ELR (cell line): ENCODE measurements at regions not wholly inside any gene's neighbourhood (a gene's known extent, or its start where the extent isn't known, plus 50 kb on each side); places are given as distances from the start of the nearest gene placed in this dataset.

ENCODE experiments used
- DNase-seq: peaks from one replicate; pipeline ENCODE4 v3.0.0-alpha.2; 2015; ENCODE audit warnings: low read depth

DNA sequence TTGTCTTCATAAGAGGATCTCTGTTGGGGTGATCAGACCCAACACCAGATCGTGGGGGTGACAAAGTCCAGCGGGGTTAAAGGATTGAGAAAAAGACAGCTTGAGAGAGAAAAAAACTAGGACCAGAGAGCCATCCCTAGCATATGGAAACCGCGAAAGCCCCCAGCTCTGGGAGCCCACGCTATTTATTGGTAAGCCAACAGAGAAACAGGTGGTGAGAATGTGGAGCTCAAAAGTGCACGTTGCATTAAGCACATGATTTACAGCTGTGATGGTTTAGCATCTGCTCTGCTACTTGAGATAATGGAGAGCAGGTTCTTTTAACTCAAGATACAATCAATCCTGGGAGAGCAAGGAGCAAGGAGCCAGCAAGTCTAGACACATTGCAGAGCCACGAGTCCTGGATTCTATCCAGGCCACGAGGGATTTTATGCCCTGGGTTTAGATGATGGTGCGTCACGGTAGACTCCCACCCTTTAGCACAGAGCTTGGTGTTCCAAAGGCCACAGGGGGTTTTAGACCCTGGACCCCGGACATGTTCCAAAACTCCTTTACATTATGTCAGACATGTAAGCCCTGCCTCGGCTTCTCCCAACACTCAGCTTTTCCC, 755.2 kb upstream of the SORCS1 start:
- DNase-seq, result no peak

DNA sequence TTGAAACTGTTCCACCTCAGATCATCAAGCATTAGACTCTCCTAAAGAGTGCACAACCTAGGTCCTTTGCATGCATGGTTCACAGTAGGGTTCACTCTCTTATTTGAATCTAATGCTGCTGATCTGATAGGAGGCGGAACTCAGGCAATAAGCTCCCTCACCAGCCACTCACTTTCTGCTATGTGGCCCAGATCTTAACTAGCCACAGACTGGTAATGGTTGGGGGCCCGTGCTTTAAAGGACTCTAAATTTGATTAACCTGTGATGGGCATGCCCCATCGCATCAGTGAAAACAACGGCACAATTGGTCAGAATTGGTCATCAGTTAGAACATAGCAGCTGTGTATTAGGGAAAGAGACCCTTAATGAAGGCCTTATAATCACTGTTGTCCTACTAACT, 753.7 kb upstream of the SORCS1 start:
- DNase-seq, result no peak

DNA sequence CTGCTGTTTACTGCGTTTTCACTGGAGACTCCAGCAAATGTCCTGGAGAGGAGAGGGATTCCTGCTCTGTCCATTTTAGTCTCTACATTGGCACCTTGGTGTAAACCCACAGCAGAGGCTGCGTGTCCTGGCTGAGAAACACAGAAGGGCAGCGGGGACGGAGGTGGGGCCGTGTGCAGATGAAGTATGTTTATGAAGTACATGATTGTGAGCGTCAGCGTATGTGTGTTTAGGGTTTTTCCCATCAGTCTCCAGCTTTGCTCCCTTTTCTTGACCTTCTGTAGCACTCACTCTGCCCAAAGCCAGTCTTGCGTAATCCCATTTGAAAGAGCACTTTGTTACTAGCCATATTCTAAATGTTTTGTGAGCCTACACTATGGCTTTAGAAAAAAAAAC, 750.7 kb upstream of the SORCS1 start:
- no peak for DNase-seq

DNA sequence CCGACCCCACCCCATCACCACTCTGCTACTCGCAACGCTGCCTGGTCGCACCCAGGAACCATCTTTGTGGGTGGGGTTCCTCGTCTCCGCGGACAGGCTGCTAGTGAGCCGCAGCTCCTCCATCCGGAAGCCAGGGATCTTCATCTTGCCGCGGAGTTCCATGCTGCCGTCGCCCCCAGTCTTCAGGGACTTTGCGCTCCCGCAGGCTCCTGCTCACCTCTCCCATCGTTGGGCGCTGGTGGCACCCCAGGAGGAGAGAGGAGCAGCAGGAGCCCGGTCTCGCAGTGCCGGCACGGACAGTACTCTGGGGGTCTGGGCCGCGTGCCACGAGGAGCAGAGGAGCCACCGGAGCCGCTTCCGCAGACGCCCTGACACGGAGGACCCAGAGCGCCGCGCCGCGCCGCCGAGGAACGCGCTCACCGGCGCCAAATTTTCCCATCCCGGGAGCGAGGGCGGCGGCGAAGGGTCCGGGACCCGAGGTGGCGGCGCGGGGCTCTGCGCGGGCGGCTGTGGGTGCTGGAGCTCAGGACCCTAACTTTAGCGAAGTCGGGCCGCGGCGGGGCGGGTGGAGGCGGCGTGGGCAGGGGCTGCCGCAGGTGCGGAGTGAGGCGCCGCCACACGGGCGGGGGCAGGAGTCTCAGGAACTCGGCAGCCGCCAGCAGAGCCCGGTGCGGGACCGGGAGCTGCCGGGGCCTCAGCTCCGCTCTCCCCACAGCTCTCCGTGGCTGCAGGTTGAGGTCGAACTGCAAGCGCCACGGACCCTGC, 750.1 kb upstream of the SORCS1 start:
- no peak for DNase-seq

DNA sequence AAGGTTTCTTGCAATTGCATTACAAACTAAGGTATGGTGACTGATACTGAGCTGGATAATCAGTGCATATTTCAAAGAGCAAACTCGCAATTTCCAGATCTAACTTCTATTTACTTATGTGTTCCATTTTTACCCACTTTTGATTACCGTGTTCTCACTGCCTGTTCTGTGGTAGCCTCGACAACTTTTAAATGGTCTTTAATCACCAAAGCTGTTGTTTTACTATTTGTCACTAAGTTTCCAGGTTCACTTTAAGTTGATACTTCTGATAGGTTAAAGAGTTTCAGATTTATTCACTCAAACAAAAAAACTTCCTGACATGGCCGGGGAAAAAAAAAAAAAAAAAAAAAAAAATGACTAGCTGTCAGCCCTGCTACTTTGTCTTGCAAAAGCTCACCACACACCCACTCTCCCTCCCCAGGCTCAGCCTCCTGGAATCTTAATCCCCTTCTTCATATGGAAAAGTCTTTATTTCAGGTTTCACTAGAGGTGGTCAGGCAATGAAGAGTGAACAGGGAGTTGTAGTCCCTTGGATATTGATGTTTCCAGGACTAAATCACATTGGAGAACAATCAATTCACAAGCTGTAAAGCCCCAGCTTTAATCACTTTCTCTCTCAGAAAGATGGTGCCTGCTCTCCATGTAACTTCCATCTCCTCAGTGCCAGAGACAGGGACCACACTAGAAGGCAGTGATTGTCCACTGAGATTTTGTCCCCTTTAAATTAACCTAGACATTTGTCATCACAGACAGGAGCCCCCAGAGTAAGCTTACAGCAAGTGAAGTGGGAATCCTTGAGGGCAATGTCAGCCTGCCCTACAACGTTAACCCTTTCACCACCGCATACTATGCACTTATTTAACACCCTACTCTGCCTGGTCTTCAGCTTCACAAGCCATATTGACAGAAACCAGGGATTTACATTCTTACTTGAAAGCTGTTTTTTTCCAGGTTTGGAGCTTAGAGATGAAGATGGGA, 749.1 kb upstream of the SORCS1 start:
- no peak for DNase-seq

DNA sequence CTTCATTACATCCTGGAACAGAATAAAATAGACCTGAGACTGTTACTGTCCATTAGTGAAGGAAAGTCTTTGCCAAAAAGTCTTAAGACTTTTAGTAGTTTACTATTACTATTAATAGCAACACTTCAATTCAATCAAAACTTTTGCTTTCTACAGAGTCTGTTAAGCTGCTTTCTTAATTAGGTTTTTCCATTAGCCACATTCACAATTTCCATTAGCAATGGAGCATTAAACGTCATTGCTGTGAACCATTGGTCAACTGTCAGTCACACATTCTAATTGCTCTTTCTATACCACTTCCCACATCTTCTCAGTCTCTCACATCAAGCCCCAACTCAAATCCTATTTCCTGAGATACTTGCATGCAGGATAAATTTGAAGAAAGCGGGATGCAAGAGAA, 736.6 kb upstream of the SORCS1 start:
- no peak for DNase-seq

DNA sequence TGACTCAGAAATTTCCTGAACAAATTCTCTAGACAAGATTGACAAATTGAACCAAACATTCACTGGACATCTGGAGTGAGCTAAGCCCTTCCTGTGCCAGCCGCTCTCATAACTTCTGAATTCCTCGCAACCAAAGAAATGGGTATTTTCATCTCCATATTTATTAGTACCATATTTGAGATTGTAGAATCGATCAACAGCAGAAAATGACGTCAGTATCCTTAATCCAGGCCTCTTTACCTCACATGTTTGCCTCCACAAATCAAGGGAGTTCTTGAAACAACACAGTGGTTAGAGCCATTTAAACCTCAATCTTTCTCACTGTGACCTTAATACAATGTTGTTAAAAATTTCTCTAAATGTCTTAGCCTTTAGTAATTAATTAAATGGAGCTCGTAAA, 735.6 kb upstream of the SORCS1 start:
- DNase-seq, result no peak

DNA sequence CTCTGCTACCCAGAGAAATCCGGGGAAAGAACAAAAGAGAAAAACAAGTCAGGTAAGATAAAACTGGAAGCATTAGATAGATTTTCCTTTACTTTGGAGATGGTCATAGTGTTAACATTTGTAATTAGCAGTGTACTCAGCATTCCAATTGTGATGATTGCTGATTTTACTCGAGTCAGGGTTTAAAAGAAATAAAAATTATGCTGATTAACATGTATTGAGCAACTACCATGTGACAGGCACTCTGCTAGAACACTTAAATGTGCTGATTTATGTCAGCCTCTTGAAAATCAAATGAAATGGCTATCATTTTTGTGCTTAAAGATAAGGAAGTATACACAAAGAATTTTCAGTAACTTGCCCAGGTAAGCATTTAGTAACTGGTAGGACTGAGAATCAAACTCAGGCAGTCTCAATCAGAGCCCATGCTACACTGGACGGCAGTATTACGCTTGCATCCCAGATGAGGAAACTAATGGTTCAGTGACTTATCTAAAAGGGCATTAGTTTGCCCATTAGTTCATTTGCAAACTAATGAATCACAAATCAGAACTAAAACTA, 735.1 kb upstream of the SORCS1 start:
- no peak for DNase-seq

DNA sequence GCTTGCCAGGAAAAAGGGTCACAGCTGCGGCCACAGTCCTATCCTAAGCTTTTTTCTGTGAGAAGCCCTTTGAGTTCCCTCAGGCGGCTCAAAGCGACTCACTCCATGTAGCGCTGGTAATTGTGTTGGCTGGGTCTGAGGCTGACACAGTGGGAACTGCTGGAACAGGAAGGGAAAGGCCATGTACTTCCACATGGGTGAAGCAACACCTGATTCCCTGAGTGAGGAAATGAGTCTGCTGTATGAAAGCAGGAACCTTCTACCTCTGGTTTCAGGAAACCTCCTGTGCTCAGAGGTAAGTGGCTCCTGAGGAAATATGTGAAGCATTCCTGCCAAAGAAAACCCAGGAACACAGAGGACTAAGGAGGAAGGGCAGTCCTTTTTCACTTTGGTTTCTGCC, 734.6 kb upstream of the SORCS1 start:
- peak; percentile 41 for DNase-seq

DNA sequence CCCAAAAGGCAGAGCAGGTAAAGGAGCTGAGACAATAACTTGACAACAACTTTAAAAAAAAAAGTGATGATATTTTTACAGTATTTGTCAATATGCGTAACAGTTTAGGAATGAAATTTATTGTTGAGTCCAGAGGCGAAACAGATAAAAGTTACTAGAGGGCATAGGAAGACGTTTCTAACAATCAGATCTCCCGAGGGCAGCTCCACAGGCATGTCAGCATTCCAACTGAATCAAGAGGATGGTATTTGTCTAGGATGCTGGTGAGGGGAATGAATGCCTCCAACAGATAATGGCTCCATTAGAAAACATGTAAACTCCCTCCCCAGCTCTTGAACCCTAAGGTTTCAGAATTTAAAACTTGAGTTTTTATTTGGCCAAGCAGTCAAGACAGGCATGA, 733.9 kb upstream of the SORCS1 start:
- peak; percentile 38 for DNase-seq

DNA sequence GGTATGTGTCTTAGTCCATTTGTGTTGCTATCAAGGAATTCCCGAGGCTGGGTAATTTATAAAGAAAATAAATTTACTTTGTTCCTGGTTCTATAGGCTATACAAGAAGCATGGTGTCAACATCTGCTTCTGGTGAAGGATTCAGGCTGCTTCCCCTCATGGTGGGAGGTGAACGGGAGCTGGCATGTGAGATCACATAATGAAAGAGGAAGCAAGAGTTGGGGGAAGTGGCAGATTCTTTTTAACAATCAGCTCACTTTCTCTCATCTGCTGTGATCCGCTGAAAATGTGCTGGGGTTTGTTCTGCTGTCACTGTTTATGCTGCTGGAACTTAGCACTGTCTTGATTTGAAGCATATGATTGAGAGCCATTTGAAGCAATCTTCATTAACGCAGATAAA, 730.0 kb upstream of the SORCS1 start:
- no peak for DNase-seq

DNA sequence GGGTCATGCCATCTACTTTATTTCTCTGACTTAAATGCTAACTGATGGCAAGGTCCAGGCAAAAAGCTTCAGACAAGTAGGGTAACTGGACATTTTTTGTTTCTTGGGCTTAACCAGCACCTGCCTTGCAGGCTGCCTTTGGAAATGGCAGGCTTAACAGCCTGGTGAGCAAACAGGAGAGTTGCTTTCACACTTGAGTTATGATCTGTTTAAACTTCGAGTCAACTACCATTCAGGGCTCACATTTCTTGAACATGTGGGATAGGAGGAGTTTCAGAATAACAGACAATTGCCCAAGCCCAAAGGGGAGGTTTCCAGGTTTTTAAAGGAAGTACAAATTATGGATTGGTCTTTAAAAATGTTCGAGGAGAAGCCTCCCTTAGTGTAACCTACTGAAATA, 724.6 kb upstream of the SORCS1 start:
- no peak for DNase-seq

DNA sequence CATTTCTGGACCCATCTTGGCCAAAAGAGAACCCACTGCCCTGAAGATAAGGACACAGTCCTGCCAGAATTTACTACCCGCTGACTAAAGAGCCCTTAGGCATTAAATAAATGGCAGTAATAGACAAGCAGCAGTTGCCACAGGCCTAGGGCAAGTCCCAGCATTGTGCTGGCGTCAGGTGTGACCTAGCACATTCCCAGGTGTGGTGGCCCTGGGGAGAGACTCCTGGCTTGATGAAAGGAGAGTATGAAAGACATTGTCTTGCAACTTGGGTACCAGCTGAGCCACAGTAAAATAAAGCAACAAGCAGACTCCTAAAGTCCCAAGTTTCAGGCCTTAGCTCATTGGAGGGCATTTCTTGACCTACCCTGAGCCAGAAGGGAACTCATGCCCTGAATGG, 715.7 kb upstream of the SORCS1 start:
- DNase-seq, result no peak

DNA sequence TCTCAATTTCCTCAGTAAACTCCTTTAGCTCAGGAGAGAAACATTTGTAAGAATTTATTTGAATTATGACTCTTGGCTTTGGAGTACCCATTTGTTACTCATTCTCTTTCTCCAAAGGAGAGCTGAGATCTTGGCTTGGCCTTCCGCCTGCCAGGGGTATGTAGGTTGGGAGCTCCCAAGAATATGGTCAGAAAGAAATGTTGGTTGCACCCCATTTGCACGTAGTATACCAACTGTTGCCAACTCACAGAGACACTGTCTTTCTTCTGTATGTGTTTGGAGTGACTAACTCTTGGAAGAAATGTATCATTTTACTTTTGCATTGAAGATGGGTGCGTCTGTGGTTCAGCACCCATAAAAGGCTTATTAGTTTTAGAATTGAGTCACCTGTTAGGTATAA, 708.5 kb upstream of the SORCS1 start:
- no peak for DNase-seq

DNA sequence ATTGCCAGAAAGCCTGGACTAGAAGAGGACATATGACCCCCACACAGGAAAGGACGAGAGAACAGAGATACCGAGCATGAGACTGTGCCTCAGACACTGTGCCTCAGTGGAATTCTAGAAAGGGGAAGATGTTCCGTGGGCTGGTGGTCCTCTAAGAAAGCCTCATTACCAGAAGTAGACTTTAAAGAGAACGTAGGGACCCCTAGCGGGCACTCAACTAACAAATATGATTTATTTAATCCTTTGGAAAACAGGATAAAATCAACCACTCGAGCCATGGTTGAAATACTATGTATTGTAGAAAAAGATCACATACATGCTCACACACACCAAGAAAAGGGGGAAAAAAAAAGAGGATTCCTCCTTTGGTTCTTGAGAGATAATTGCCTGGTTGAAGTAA, 701.2 kb upstream of the SORCS1 start:
- DNase-seq, result peak; percentile 28

DNA sequence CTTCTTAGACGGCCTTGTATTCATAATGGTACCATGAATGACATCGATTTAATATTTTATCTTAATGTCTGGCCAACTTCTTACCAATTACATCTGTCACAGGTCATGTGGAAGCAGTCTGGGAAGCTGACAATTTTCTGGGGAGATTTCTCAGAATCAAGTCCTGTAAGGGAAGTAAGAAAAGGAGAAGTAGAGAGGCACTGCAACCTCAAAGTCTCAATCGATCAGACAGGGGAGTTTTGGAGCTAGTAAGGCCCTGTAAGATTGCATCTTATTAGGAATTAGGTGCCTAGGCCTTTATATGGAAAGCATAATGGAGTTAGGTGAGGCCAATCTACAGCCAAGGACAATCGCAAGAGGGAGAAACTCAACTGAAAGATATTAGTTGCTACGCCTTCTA, 694.6 kb upstream of the SORCS1 start:
- no peak for DNase-seq

DNA sequence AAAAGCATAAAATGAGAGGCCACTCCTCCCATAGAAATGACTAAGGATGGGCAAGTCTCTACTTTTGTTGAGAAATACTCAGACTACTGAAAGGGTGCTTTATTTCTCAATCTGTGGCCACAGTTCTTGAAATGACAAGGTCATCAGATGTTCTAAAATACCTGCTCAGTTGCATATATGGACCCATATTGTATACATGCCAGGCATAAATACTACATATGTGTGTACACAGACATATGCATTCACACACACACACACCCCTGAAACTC, 691.5 kb upstream of the SORCS1 start:
- DNase-seq, result no peak

DNA sequence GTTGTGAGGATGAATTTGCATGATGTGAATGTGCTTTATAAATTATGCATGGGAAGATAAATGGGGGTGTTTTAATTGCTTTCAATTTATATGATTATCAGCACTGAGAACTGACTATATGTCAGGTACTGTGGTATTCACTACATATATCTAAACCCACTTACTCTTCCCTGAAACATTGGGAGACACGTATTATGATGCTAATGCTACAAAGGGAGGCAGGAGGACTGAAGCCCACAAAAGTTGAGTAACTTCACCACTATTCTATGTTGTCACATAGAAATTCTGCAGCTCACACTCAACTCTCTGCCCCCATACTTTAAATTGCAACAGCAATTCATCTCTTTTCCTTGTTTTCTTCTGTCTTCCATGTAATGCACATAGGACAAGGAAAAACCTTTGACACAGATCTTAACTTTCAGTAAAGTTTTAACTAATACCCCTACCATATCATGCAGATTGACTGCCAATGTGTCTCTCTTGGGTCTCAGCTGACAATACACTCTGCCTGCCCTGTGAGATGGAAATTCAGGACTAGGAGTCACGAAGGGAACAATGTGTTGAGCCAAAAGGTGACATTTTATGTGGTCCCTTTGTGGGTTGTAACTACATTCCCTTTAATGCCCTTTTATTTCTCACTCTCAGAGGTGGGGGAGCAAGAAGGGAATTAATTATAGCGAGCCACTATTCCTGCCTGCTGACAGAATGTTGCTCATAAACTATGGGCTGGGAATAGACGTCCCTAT, 691.0 kb upstream of the SORCS1 start:
- DNase-seq, result no peak

DNA sequence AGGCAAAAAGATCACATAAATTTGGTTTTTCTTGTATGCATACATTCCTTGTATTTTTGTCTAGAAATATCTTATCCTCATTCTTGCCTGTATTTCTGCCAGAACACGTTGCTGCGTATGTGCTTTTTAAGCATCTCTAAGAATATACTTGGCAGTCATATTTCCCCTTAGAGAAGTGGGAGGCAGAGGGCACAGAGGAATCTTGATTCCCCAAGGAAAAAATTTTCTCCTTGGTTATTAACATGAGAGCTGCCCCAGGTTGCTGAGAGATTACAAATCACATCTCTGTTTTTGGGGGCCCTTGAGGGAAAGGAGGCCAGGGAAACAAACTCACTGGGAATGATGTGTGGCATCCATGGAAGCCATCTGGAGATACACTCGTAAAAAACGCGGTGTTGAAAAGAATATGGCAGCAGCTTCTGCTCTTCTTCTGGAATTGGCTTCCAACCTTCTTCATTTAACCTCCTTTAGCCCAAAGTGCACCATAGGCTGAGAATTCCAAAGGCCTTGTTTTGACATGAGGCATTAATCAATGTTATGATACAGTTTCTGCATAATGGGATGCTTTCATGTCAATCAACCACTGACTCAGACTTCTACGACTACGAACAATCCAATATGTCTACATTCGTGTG, 684.3 kb upstream of the SORCS1 start:
- DNase-seq, result no peak

DNA sequence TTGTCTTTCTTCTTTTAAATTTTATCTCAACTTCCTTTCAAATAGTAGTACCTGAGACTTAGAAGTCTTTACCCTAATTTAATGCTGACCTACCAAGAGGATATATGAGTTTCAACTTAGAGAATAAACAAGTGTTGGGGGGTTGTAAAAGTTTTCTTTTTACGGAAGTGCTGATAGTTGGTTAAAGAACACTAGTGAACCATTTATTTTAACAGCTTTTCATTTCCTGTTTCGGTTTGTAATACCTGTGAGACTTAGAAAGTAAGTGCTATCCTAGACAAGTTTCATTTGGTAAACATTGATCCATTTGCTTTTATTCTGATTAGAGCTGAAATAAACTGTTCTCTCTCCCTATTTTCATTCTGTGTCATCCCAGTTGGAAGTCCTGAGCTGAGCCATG, 683.1 kb upstream of the SORCS1 start:
- DNase-seq, result no peak

DNA sequence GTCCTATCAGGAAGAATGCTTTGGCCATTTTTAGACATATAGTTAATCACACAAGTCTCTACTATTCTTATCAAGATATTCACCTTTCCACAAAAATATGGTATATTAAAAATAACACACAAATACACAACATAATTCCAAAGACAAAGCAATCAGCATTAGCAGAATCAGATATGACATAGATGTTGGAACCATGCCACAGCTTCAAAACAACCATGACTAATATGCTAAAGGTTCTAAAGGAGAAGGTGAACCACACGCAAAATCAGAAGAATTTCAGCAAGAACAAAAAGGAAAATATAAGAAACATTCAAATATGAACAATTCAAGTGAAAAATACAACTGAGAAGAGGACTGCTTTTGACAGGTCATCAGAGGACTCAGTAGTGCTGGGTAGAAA, 670.2 kb upstream of the SORCS1 start:
- DNase-seq, result peak; percentile 37

DNA sequence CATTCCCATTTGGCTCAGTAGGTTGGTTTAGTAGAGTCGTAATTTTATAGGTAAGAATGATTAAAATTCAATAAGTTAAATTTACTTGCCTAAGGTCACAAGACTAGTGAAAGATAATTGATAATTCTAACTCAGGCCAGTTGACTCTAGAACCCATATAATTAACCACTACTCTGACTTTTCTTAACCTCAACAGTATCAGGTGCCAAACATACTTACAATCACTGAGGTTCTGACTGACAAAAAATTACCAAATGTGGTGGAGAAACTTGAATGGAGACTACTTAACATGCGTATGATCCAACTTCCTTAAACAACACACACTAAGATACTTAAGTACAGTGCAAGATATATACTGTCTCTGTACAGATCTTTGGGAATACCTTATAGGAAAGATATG, 667.3 kb upstream of the SORCS1 start:
- no peak for DNase-seq
